ENCODE measurements at regions not wholly inside any gene's neighbourhood (a gene's known extent, or its start where the extent isn't known, plus 50 kb on each side); places are given as distances from the start of the nearest gene placed in this dataset.

GRCh38 chr6:51494342-51494741, 593.1 kb downstream of the PKHD1 start:
- TF ChIP-seq, protein P1, sequence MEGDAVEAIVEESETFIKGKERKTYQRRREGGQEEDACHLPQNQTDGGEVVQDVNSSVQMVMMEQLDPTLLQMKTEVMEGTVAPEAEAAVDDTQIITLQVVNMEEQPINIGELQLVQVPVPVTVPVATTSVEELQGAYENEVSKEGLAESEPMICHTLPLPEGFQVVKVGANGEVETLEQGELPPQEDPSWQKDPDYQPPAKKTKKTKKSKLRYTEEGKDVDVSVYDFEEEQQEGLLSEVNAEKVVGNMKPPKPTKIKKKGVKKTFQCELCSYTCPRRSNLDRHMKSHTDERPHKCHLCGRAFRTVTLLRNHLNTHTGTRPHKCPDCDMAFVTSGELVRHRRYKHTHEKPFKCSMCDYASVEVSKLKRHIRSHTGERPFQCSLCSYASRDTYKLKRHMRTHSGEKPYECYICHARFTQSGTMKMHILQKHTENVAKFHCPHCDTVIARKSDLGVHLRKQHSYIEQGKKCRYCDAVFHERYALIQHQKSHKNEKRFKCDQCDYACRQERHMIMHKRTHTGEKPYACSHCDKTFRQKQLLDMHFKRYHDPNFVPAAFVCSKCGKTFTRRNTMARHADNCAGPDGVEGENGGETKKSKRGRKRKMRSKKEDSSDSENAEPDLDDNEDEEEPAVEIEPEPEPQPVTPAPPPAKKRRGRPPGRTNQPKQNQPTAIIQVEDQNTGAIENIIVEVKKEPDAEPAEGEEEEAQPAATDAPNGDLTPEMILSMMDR (IDR thresholded peaks at IDR 0.05; ENCODE audit: borderline replicate concordance): no peak
- Histone ChIP-seq H3K27me3 (ENCODE audit: low read depth) (no peaks in the 10 kb centered on the region), H3K27ac (replicated peaks) (no peak overlapping the region), H3K4me3 (no peak overlapping the region), H3K36me3 (no peaks in the 10 kb centered on the region), H3K4me1 (no peaks in the 10 kb centered on the region), H3K9me3 (replicated peaks) (no peaks in the 10 kb centered on the region)
- DNase-seq: no peak
- intact Hi-C loops (cut with micrococcal nuclease): no loop called here

DNA sequence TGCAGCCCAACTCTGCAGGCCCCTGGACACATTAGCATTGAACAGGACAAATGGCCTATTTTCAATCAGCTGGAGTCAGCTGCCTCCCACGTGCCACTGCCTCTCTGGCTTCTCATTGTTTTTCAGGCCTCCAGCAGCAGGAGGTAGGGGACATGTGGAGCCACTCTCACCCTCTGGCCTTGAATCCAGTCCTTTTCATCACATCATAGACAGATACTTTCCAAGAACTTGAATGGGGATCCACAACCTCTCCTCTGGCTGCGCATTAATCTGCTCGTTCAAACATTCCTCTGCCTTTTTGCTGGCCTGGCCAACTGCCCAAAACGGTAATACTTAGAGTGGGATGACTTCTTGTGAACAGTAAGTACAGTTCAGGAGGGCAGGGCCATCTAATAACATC, 592.3 kb downstream of the PKHD1 start:
- intact Hi-C loops (cut with micrococcal nuclease): no loop called here
- Histone ChIP-seq H3K36me3 (no peaks in the 10 kb centered on the region), H3K9me3 (replicated peaks) (no peaks in the 10 kb centered on the region), H3K27me3 (ENCODE audit: low read depth) (no peaks in the 10 kb centered on the region), H3K4me3 (no peak overlapping the region), H3K4me1 (no peaks in the 10 kb centered on the region), H3K27ac (replicated peaks) (no peak overlapping the region)
- DNase-seq: no peak
- TF ChIP-seq, protein P1 (IDR thresholded peaks at IDR 0.05; ENCODE audit: borderline replicate concordance): no peak

DNA sequence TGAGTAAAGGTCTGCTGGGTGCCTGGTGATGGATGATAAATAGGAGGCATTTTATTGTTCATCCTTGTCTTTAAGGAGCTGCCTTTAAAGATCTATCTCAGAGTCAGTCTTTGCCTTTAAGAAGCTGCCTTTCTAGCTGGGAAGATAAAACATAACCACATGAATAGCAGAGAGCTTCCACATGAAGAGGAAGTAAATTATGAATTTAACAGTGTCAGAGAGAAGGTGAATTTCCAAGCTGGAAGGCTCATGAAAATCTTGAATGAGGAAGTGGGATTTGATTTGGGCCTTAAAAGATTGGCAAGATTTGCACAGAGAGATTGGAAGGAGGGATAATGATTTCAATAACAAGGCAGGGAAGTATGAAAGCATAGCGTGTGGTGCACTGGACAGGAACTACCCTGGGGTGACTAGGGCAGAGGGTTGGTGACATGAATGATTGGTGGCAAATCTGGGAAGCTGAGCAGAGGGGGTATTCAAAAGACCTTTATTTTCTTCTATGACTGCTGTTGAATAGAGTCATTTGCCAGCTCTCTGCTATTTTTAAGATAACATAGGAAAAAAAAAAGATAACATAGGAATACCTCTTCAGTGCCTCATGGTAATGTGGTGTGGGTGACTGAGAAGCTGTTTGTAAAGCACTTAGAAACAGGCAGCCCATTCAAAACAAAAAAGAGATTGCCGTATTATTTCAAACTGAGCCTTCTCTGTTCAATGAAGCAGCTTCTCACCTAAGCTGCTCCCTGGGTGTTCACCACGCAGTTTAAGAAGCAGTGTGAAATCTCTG, 591.6 kb downstream of the PKHD1 start:
- DNase-seq: no peak
- intact Hi-C loops (cut with micrococcal nuclease): no loop called here

GRCh38 chr6:51502996-51503395, 584.4 kb downstream of the PKHD1 start:
- no peak overlapping the region for H3K27ac ChIP-seq (replicated peaks)
- H3K4me3 ChIP-seq: no peak overlapping the region
- no peaks in the 10 kb centered on the region for H3K4me1 ChIP-seq
- H3K36me3 ChIP-seq: no peaks in the 10 kb centered on the region
- intact Hi-C loops (cut with micrococcal nuclease): no loop called here
- no peak for DNase-seq
- H3K27me3 ChIP-seq (ENCODE audit: low read depth): no peaks in the 10 kb centered on the region
- H3K9me3 ChIP-seq (replicated peaks): peaks cover 11% of the 10 kb centered on the region
- TF ChIP-seq, protein P1 (IDR thresholded peaks at IDR 0.05; ENCODE audit: borderline replicate concordance): no peak

More for the DNA sequence above, 591.6 kb downstream of the PKHD1 start:
- Histone ChIP-seq H3K4me3 (no peak overlapping the region), H3K27me3 (ENCODE audit: low read depth) (no peaks in the 10 kb centered on the region), H3K4me1 (no peaks in the 10 kb centered on the region), H3K36me3 (no peaks in the 10 kb centered on the region), H3K27ac (replicated peaks) (no peak overlapping the region), H3K9me3 (replicated peaks) (no peaks in the 10 kb centered on the region)
- TF ChIP-seq, protein P1 (IDR thresholded peaks at IDR 0.05; ENCODE audit: borderline replicate concordance): no peak

- DNase-seq: no peak
- peaks cover 11% of the 10 kb centered on the region for H3K9me3 ChIP-seq (replicated peaks)
- H3K27ac ChIP-seq (replicated peaks): no peak overlapping the region
- no peaks in the 10 kb centered on the region for H3K36me3 ChIP-seq
- no peak overlapping the region for H3K4me3 ChIP-seq
- intact Hi-C loops (cut with micrococcal nuclease): no loop called here
- TF ChIP-seq, protein P1 (IDR thresholded peaks at IDR 0.05; ENCODE audit: borderline replicate concordance): no peak
- no peaks in the 10 kb centered on the region for H3K4me1 ChIP-seq
- H3K27me3 ChIP-seq (ENCODE audit: low read depth): no peaks in the 10 kb centered on the region
These were observed 582.0 kb downstream of the PKHD1 start for GRCh38 chr6:51505434-51505833.
